ENCODE measurements at regions not wholly inside any gene's neighbourhood (a gene's known extent, or its start where the extent isn't known, plus 50 kb on each side); places are given as distances from the start of the nearest gene placed in this dataset.

DNA sequence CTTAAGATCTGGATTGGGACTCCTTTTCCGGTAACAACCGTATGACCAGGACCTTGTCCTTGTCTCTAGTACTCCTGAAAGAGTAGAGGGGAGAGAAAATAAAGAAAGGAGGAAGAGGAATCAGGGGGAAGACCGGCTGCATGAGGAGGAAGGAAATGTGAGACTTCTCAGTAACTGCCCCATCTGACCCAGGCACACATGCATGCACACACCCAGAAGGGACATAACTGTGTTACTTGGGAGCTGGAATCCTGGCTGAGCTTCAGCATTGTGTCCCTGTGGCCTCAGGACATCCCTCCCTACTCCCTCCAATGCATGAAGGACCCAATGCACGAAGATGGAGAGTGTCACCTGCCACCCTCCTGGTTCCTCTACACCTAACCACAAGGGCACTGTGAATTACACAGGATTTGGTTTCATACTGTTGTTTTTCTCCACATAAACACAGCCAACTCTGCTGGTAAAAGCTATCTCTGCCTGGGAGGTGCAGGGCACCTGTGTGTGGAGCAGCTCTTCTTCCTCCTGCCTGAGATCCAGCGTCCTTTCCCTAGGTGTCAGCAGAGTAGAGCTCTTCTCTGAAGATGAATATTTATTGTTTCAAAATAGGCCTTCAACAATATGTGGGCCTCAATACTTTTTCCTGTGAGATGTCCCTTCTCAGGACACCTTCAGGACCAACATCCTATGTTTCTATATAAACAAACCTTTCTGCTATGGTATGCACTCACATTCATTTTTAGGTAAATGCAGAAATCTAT is 574.1 kb upstream of the ID2 start:
- H3K9me3 ChIP-seq (ENCODE audit: control insufficient read depth in 1 of 2, low read length in 2 of 2), result no peaks in the 10 kb centered on the region
- no peaks in the 10 kb centered on the region for H3K36me3 ChIP-seq (ENCODE audit: control insufficient read depth in 1 of 2, insufficient read depth in 2 of 2, low read length in 2 of 2)
- H3K27me3 ChIP-seq (ENCODE audit: low read depth, low read length), result no peaks in the 10 kb centered on the region
- H3K4me3 ChIP-seq (ENCODE audit: low read depth in 1 of 2, low read length in 2 of 2), result no peak overlapping the region
- H3K4me1 ChIP-seq (ENCODE audit: control insufficient read depth in 1 of 2, insufficient read depth in 2 of 2, low read length in 2 of 2), result peaks cover 0 to 12% of the 10 kb centered on the region in 2 donors
- no peak overlapping the region for H3K27ac ChIP-seq (ENCODE audit: low read length)

DNA sequence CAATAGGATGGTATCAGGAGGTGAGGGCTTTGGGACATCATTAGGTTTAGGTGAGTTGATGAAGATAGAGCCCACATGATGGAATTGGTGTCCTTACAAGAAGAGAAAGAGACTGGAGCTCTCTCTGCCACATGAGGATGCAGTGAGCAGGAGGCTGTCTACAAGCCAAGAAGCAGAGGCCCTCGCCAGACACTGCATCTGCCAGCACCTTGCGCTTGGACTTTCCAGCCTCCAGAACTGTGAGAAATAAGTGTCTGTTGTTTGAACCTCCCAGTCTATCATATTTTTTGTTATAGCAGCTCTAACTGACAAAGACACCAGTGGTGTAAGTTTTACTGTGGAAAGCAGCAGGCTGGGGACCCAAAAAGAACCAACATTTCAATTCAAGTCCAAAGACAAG is 571.1 kb upstream of the ID2 start:
- no peaks in the 10 kb centered on the region for H3K36me3 ChIP-seq (ENCODE audit: control insufficient read depth in 1 of 2, insufficient read depth in 2 of 2, low read length in 2 of 2)
- no peaks in the 10 kb centered on the region for H3K4me1 ChIP-seq (ENCODE audit: control insufficient read depth in 1 of 2, insufficient read depth in 2 of 2, low read length in 2 of 2)
- H3K27me3 ChIP-seq (ENCODE audit: low read depth, low read length), result no peaks in the 10 kb centered on the region
- no peaks in the 10 kb centered on the region for H3K9me3 ChIP-seq (ENCODE audit: control insufficient read depth in 1 of 2, low read length in 2 of 2)
- H3K27ac ChIP-seq (ENCODE audit: low read length), result no peak overlapping the region
- no peak overlapping the region for H3K4me3 ChIP-seq (ENCODE audit: low read depth in 1 of 2, low read length in 2 of 2)

- H3K36me3 ChIP-seq (ENCODE audit: control insufficient read depth in 1 of 2, insufficient read depth in 2 of 2, low read length in 2 of 2), result no peaks in the 10 kb centered on the region
- no peak overlapping the region for H3K27ac ChIP-seq (ENCODE audit: low read length)
- no peaks in the 10 kb centered on the region for H3K4me1 ChIP-seq (ENCODE audit: control insufficient read depth in 1 of 2, insufficient read depth in 2 of 2, low read length in 2 of 2)
- no peak overlapping the region for H3K4me3 ChIP-seq (ENCODE audit: low read depth in 1 of 2, low read length in 2 of 2)
- no peaks in the 10 kb centered on the region for H3K27me3 ChIP-seq (ENCODE audit: low read depth, low read length)
- H3K9me3 ChIP-seq (ENCODE audit: control insufficient read depth in 1 of 2, low read length in 2 of 2), result no peaks in the 10 kb centered on the region
Observed at GRCh38 chr2:8111193-8111592, 570.7 kb upstream of the ID2 start.

DNA sequence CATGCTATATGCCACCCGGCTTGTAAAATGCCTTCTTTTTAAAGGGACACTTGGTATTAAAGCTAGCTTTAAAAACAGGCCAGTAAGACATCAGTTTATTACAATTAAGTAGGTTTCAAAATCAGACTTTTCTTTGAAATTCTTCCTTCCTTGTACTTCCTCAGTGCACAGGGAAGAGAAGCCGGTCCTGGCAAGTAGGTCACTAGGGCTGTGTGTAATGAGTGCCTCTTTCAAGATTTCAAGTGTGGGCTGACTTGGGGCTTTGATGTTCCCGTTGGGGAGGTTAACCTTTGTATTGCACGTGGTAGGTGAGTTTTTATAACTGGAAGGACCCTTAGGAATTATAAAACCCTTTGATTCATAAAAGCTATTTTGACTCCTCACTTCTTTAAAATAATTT is 566.4 kb upstream of the ID2 start:
- H3K4me3 ChIP-seq (ENCODE audit: low read depth in 1 of 2, low read length in 2 of 2), result no peak overlapping the region
- no peaks in the 10 kb centered on the region for H3K36me3 ChIP-seq (ENCODE audit: control insufficient read depth in 1 of 2, insufficient read depth in 2 of 2, low read length in 2 of 2)
- no peaks in the 10 kb centered on the region for H3K27me3 ChIP-seq (ENCODE audit: low read depth, low read length)
- H3K27ac ChIP-seq (ENCODE audit: low read length), result no peak overlapping the region
- no peaks in the 10 kb centered on the region for H3K9me3 ChIP-seq (ENCODE audit: control insufficient read depth in 1 of 2, low read length in 2 of 2)
- H3K4me1 ChIP-seq (ENCODE audit: control insufficient read depth in 1 of 2, insufficient read depth in 2 of 2, low read length in 2 of 2), result peaks cover 0 to 9% of the 10 kb centered on the region in 2 donors

DNA sequence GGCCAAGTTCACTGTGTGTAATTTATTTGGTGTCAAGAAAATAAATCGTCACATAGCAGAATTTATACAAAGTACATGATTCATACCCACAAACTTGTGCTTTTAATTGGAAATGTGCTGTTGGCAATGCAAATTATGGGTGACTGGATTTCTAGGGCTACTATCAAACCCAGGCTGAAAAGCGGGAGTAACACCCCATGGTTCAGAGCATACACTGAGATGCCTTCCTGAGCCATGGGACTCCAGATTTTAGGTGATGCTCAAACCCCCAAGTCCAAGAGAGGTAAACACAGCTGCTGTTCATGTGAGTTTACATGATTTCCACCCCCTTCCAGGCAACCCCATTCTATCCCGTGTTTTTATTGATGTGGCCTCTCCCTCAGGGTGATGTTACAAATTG is 565.9 kb upstream of the ID2 start:
- no peak overlapping the region for H3K4me3 ChIP-seq (ENCODE audit: low read depth in 1 of 2, low read length in 2 of 2)
- no peak overlapping the region for H3K27ac ChIP-seq (ENCODE audit: low read length)
- no peaks in the 10 kb centered on the region for H3K36me3 ChIP-seq (ENCODE audit: control insufficient read depth in 1 of 2, insufficient read depth in 2 of 2, low read length in 2 of 2)
- no peaks in the 10 kb centered on the region for H3K9me3 ChIP-seq (ENCODE audit: control insufficient read depth in 1 of 2, low read length in 2 of 2)
- H3K27me3 ChIP-seq (ENCODE audit: low read depth, low read length), result no peaks in the 10 kb centered on the region
- H3K4me1 ChIP-seq (ENCODE audit: control insufficient read depth in 1 of 2, insufficient read depth in 2 of 2, low read length in 2 of 2), result peaks cover 0 to 14% of the 10 kb centered on the region in 2 donors

GRCh38 chr2:8116661-8117060 is 565.2 kb upstream of the ID2 start:
- no peak overlapping the region for H3K27ac ChIP-seq (ENCODE audit: low read length)
- H3K9me3 ChIP-seq (ENCODE audit: control insufficient read depth in 1 of 2, low read length in 2 of 2), result no peaks in the 10 kb centered on the region
- peaks cover 0 to 14% of the 10 kb centered on the region in 2 donors for H3K4me1 ChIP-seq (ENCODE audit: control insufficient read depth in 1 of 2, insufficient read depth in 2 of 2, low read length in 2 of 2)
- H3K36me3 ChIP-seq (ENCODE audit: control insufficient read depth in 1 of 2, insufficient read depth in 2 of 2, low read length in 2 of 2), result no peaks in the 10 kb centered on the region
- no peaks in the 10 kb centered on the region for H3K27me3 ChIP-seq (ENCODE audit: low read depth, low read length)
- H3K4me3 ChIP-seq (ENCODE audit: low read depth in 1 of 2, low read length in 2 of 2), result no peak overlapping the region

GRCh38 chr2:8118940-8119781 is 562.7 kb upstream of the ID2 start:
- Histone ChIP-seq H3K36me3 (ENCODE audit: control insufficient read depth in 1 of 2, insufficient read depth in 2 of 2, low read length in 2 of 2) (no peaks in the 10 kb centered on the region), H3K27me3 (ENCODE audit: low read depth, low read length) (no peaks in the 10 kb centered on the region), H3K4me3 (ENCODE audit: low read depth in 1 of 2, low read length in 2 of 2) (no peak overlapping the region), H3K9me3 (ENCODE audit: control insufficient read depth in 1 of 2, low read length in 2 of 2) (no peaks in the 10 kb centered on the region), H3K4me1 (ENCODE audit: control insufficient read depth in 1 of 2, insufficient read depth in 2 of 2, low read length in 2 of 2) (peaks cover 0 to 14% of the 10 kb centered on the region in 2 donors), H3K27ac (ENCODE audit: low read length) (no peak overlapping the region)

- Histone ChIP-seq H3K4me1 (ENCODE audit: control insufficient read depth in 1 of 2, insufficient read depth in 2 of 2, low read length in 2 of 2) (peaks cover 0 to 14% of the 10 kb centered on the region in 2 donors), H3K36me3 (ENCODE audit: control insufficient read depth in 1 of 2, insufficient read depth in 2 of 2, low read length in 2 of 2) (no peaks in the 10 kb centered on the region), H3K9me3 (ENCODE audit: control insufficient read depth in 1 of 2, low read length in 2 of 2) (no peaks in the 10 kb centered on the region), H3K4me3 (ENCODE audit: low read depth in 1 of 2, low read length in 2 of 2) (no peak overlapping the region), H3K27me3 (ENCODE audit: low read depth, low read length) (no peaks in the 10 kb centered on the region), H3K27ac (ENCODE audit: low read length) (no peak overlapping the region)
Observed at GRCh38 chr2:8119782-8120505, 561.9 kb upstream of the ID2 start.

DNA sequence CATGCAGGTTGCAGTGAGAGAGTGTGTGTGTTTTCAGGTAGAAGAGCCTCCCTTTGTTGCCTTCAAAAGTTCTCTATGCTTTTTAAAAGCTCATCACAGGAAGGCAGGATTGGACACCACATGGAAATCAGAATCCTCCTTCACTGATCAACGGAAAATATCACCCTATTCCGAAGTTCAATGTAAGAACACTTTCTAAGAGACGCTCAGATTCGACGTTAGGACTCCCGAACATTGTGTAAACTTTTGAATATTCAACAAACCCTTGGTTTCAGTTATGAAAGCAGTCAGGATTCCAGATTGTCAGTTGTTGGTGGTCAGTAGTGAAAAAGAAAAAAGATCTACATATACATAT is 561.4 kb upstream of the ID2 start:
- no peak overlapping the region for H3K27ac ChIP-seq (ENCODE audit: low read length)

GRCh38 chr2:8121022-8121825 is 560.6 kb upstream of the ID2 start:
- Histone ChIP-seq H3K27ac (ENCODE audit: low read length) (no peak overlapping the region), H3K4me1 (ENCODE audit: control insufficient read depth in 1 of 2, insufficient read depth in 2 of 2, low read length in 2 of 2) (peaks cover 0 to 14% of the 10 kb centered on the region in 2 donors)

More for the DNA sequence above, 561.4 kb upstream of the ID2 start:
- Histone ChIP-seq H3K4me3 (ENCODE audit: low read depth in 1 of 2, low read length in 2 of 2) (no peak overlapping the region), H3K27me3 (ENCODE audit: low read depth, low read length) (no peaks in the 10 kb centered on the region), H3K9me3 (ENCODE audit: control insufficient read depth in 1 of 2, low read length in 2 of 2) (no peaks in the 10 kb centered on the region), H3K36me3 (ENCODE audit: control insufficient read depth in 1 of 2, insufficient read depth in 2 of 2, low read length in 2 of 2) (no peaks in the 10 kb centered on the region), H3K4me1 (ENCODE audit: control insufficient read depth in 1 of 2, insufficient read depth in 2 of 2, low read length in 2 of 2) (peaks cover 0 to 14% of the 10 kb centered on the region in 2 donors)

More at GRCh38 chr2:8121022-8121825, 560.6 kb upstream of the ID2 start:
- Histone ChIP-seq H3K27me3 (ENCODE audit: low read depth, low read length) (no peaks in the 10 kb centered on the region), H3K9me3 (ENCODE audit: control insufficient read depth in 1 of 2, low read length in 2 of 2) (no peaks in the 10 kb centered on the region), H3K36me3 (ENCODE audit: control insufficient read depth in 1 of 2, insufficient read depth in 2 of 2, low read length in 2 of 2) (no peaks in the 10 kb centered on the region), H3K4me3 (ENCODE audit: low read depth in 1 of 2, low read length in 2 of 2) (no peak overlapping the region)

Data from muscle layer of duodenum (tissue), 2 donors.